NB4 (cell line): ENCODE measurements at regions not wholly inside any gene's neighbourhood (a gene's known extent, or its start where the extent isn't known, plus 50 kb on each side); places are given as distances from the start of the nearest gene placed in this dataset.
"Not testable (repeated sequence)": the region's sequence is repeated elsewhere in the genome, so short reads cannot be mapped to it uniquely, and the experiment has no call there.

Experiments
- DNase-seq: peaks from one replicate; pipeline ENCODE4 v3.0.0; 2010; ENCODE audit warnings: low read depth
- H3K4me3 ChIP-seq: one replicate; pipeline ENCODE4 v1.5.1; 2011; ENCODE audit warnings: mild to moderate bottlenecking, low read depth, low read length, moderate library complexity
- CTCF ChIP-seq: IDR thresholded peaks from one replicate; pipeline ENCODE4 v1.5.1; 2012; ENCODE audit warnings: low read depth, low read length
- MAX ChIP-seq: IDR thresholded peaks from 2 replicates; pipeline ENCODE4 v1.6.1; 2011; ENCODE audit warnings: low read depth, low read length
- MYC ChIP-seq: IDR thresholded peaks from 2 replicates; pipeline ENCODE4 v1.6.1; 2011; ENCODE audit warnings: low read depth, low read length
- POLR2A ChIP-seq: IDR thresholded peaks from 2 replicates; pipeline ENCODE4 v1.6.1; 2011; ENCODE audit warnings: mild to moderate bottlenecking; ENCODE audit not compliant: insufficient read length; ENCODE audit errors: extremely low read depth

GRCh38 chr13:90943946-90944345 is 403.5 kb upstream of the MIR17HG start:
- no peak for TF ChIP-seq MYC
- no peak for TF ChIP-seq CTCF

GRCh38 chr13:90945146-90945545 is 402.3 kb upstream of the MIR17HG start:
- H3K4me3 ChIP-seq, DNase-seq: not testable (repeated sequence)

More at GRCh38 chr13:90943946-90944345, 403.5 kb upstream of the MIR17HG start:
- no peak for DNase-seq
- H3K4me3 ChIP-seq: no peak overlapping the region

GRCh38 chr13:90946125-90946524 is 401.4 kb upstream of the MIR17HG start:
- not testable (repeated sequence) for DNase-seq, H3K4me3 ChIP-seq

GRCh38 chr13:90947976-90948375 is 399.5 kb upstream of the MIR17HG start:
- no peak for DNase-seq
- no peak for TF ChIP-seq MAX
- H3K4me3 ChIP-seq: no peak overlapping the region

GRCh38 chr13:90950160-90950559 is 397.3 kb upstream of the MIR17HG start:
- no peak for DNase-seq
- no peak for TF ChIP-seq MYC
- no peak for TF ChIP-seq CTCF
- TF ChIP-seq POLR2A: no peak
- no peak for TF ChIP-seq MAX
- H3K4me3 ChIP-seq: no peak overlapping the region

- H3K4me3 ChIP-seq: no peak overlapping the region
Observed at GRCh38 chr13:90951663-90952062, 395.8 kb upstream of the MIR17HG start.

GRCh38 chr13:90952326-90952725 is 395.2 kb upstream of the MIR17HG start:
- TF ChIP-seq POLR2A (no peak), MYC (no peak), CTCF (no peak), MAX (no peak)
- no peak overlapping the region for H3K4me3 ChIP-seq
- no peak for DNase-seq

More at GRCh38 chr13:90951663-90952062, 395.8 kb upstream of the MIR17HG start:
- TF ChIP-seq POLR2A (no peak), MAX (no peak), MYC (no peak), CTCF (no peak)
- no peak for DNase-seq
